ENCODE measurements at regions not wholly inside any gene's neighbourhood (a gene's known extent, or its start where the extent isn't known, plus 50 kb on each side); places are given as distances from the start of the nearest gene placed in this dataset.

- no peak overlapping the region for H3K4me3 ChIP-seq (ENCODE audit: low read length)
- TF ChIP-seq ZNF274 (IDR thresholded peaks at IDR 0.05; ENCODE audit: low read depth, low read length), result no peak
Measured at GRCh38 chr15:97053635-97054034, 723.1 kb downstream of the NR2F2 start.

- TF ChIP-seq ZNF274 (IDR thresholded peaks at IDR 0.05; ENCODE audit: low read depth, low read length), result no peak
- no peak overlapping the region for H3K4me3 ChIP-seq (ENCODE audit: low read length)
Measured at GRCh38 chr15:97057503-97057902, 727.0 kb downstream of the NR2F2 start.

- no peak overlapping the region for H3K4me3 ChIP-seq (ENCODE audit: low read length)
- TF ChIP-seq ZNF274 (IDR thresholded peaks at IDR 0.05; ENCODE audit: low read depth, low read length), result no peak
Measured at GRCh38 chr15:97059281-97059680, 728.8 kb downstream of the NR2F2 start.

- TF ChIP-seq ZNF274 (IDR thresholded peaks at IDR 0.05; ENCODE audit: low read depth, low read length), result no peak
Measured at GRCh38 chr15:97061392-97061791, 730.9 kb downstream of the NR2F2 start.

GRCh38 chr15:97071668-97072067, 741.2 kb downstream of the NR2F2 start:
- H3K4me3 ChIP-seq (ENCODE audit: low read length), result no peak overlapping the region
- TF ChIP-seq ZNF274 (IDR thresholded peaks at IDR 0.05; ENCODE audit: low read depth, low read length), result no peak

More at GRCh38 chr15:97061392-97061791, 730.9 kb downstream of the NR2F2 start:
- no peak overlapping the region for H3K4me3 ChIP-seq (ENCODE audit: low read length)

- TF ChIP-seq ZNF274 (IDR thresholded peaks at IDR 0.05; ENCODE audit: low read depth, low read length), result no peak
- H3K4me3 ChIP-seq (ENCODE audit: low read length), result no peak overlapping the region
Measured at GRCh38 chr15:97072545-97072944, 742.0 kb downstream of the NR2F2 start.

GRCh38 chr15:97076011-97076410, 745.5 kb downstream of the NR2F2 start:
- no peak for TF ChIP-seq ZNF274 (IDR thresholded peaks at IDR 0.05; ENCODE audit: low read depth, low read length)
- H3K4me3 ChIP-seq (ENCODE audit: low read length), result no peak overlapping the region

GRCh38 chr15:97077975-97078374, 747.5 kb downstream of the NR2F2 start:
- no peak overlapping the region; the same call in 1 of the 2 replicates for H3K4me3 ChIP-seq (ENCODE audit: low read length)
- TF ChIP-seq ZNF274 (IDR thresholded peaks at IDR 0.05; ENCODE audit: low read depth, low read length), result no peak

GRCh38 chr15:97078591-97078990, 748.1 kb downstream of the NR2F2 start:
- TF ChIP-seq ZNF274 (IDR thresholded peaks at IDR 0.05; ENCODE audit: low read depth, low read length), result no peak
- no peak overlapping the region; the same call in 1 of the 2 replicates for H3K4me3 ChIP-seq (ENCODE audit: low read length)

- H3K4me3 ChIP-seq (ENCODE audit: low read length), result no peak overlapping the region
- no peak for TF ChIP-seq ZNF274 (IDR thresholded peaks at IDR 0.05; ENCODE audit: low read depth, low read length)
Measured at GRCh38 chr15:97081666-97082226, 751.2 kb downstream of the NR2F2 start.

GRCh38 chr15:97082830-97083229, 752.3 kb downstream of the NR2F2 start:
- no peak for TF ChIP-seq ZNF274 (IDR thresholded peaks at IDR 0.05; ENCODE audit: low read depth, low read length)
- H3K4me3 ChIP-seq (ENCODE audit: low read length), result no peak overlapping the region

- H3K4me3 ChIP-seq (ENCODE audit: low read length), result no peak overlapping the region
- TF ChIP-seq ZNF274 (IDR thresholded peaks at IDR 0.05; ENCODE audit: low read depth, low read length), result no peak
Measured at GRCh38 chr15:97084650-97085049, 754.1 kb downstream of the NR2F2 start.

GRCh38 chr15:97085731-97086130, 755.2 kb downstream of the NR2F2 start:
- no peak for TF ChIP-seq ZNF274 (IDR thresholded peaks at IDR 0.05; ENCODE audit: low read depth, low read length)
- H3K4me3 ChIP-seq (ENCODE audit: low read length), result no peak overlapping the region

- TF ChIP-seq ZNF274 (IDR thresholded peaks at IDR 0.05; ENCODE audit: low read depth, low read length), result no peak
- H3K4me3 ChIP-seq (ENCODE audit: low read length), result no peak overlapping the region
Measured at GRCh38 chr15:97087006-97087741, 756.7 kb downstream of the NR2F2 start.

GRCh38 chr15:97091093-97091492, 760.6 kb downstream of the NR2F2 start:
- no peak for TF ChIP-seq ZNF274 (IDR thresholded peaks at IDR 0.05; ENCODE audit: low read depth, low read length)
- H3K4me3 ChIP-seq (ENCODE audit: low read length), result no peak overlapping the region
